Endothelial cell of umbilical vein (primary cell): ENCODE measurements at regions not wholly inside any gene's neighbourhood (a gene's known extent, or its start where the extent isn't known, plus 50 kb on each side); places are given as distances from the start of the nearest gene placed in this dataset.

Experiments used
- BruUV-seq: library from RNA; stranded (reverse); fragments of 400-500 nt; replicated peaks from 2 replicates; lab custom pipeline; 2021; lab: Mats Ljungman, UMichigan
- CTCF ChIA-PET: fragments of 300-600, 350-600 bp; sonication (Branson Sonifier 250); formaldehyde crosslinking; loops from one replicate; lab custom pipeline; 2021; ENCODE audit warnings: antibody characterized with exemption, inconsistent platforms; lab: Charles Lee
- POLR2A ChIA-PET: fragments of 300-600, 350-600 bp; sonication (Branson Sonifier 250); formaldehyde crosslinking; loops from one replicate; lab custom pipeline; 2021; ENCODE audit warnings: antibody characterized with exemption, inconsistent platforms; lab: Charles Lee
- DNase-seq: peaks from one replicate; pipeline ENCODE4 v3.0.0-alpha.2; 2011; ENCODE audit warnings: low read depth, low spot score
- FAIRE-seq: peaks from 2 replicates; lab custom pipeline; 2011; peaks lifted over from hg19 to GRCh38; lab: Jason Lieb, UNC
- H2AFZ ChIP-seq: 2 replicates; pipeline ENCODE4 v1.6.0; 2012; ENCODE audit warnings: low read depth, low read length, control low read depth, inconsistent platforms
- H3K27ac ChIP-seq: 2 replicates; pipeline ENCODE4 v1.5.1; 2011; ENCODE audit warnings: low read depth, mild to moderate bottlenecking, control low read depth, low read length, moderate library complexity; ENCODE audit not compliant: insufficient read depth
- H3K27me3 ChIP-seq, 2 experiments: 2 replicates each; pipeline versions ENCODE4 v1.6.0 to v1.6.1; 2011; ENCODE audit warnings: low read length in 2 of 2, mixed read lengths in 1 of 2; ENCODE audit not compliant: control insufficient read depth in 2 of 2, insufficient read depth in 2 of 2
- H3K36me3 ChIP-seq, 2 experiments: 2 replicates in 1 of 2; 3 replicates in 1 of 2; pipeline ENCODE4 v1.5.1; 2011; ENCODE audit warnings: low read length in 2 of 2, mild to moderate bottlenecking in 1 of 2, moderate library complexity in 1 of 2; ENCODE audit not compliant: control insufficient read depth in 2 of 2, insufficient read depth in 2 of 2; ENCODE audit errors: extremely low read depth in 1 of 2
- H3K4me1 ChIP-seq: 3 replicates; pipeline ENCODE4 v1.5.1; 2011; ENCODE audit warnings: mild to moderate bottlenecking, low read length; ENCODE audit not compliant: control insufficient read depth, insufficient read depth; ENCODE audit errors: extremely low read depth
- H3K4me2 ChIP-seq: 2 replicates; pipeline ENCODE4 v1.6.1; 2011; ENCODE audit warnings: low read length, control low read depth, mixed read lengths; ENCODE audit not compliant: insufficient read depth
- H3K4me3 ChIP-seq, 3 experiments: fragments of 200-600 bp in 1 of 3; sonication (generic), shearing (Covaris generic) in 1 of 3; replicated peaks in 1 of 3; 2 replicates each; pipeline ENCODE4 v1.5.1; 2011 to 2016; ENCODE audit warnings: control low read depth in 3 of 3, low read length in 3 of 3, mild to moderate bottlenecking in 2 of 3, inconsistent platforms in 1 of 3, low read depth in 1 of 3, moderate library complexity in 1 of 3; ENCODE audit not compliant: insufficient read depth in 1 of 3
- H3K79me2 ChIP-seq: 2 replicates; pipeline ENCODE4 v1.6.0; 2012; ENCODE audit warnings: low read length, inconsistent platforms; ENCODE audit not compliant: control insufficient read depth, insufficient read depth
- H3K9ac ChIP-seq: replicated peaks from 2 replicates; pipeline ENCODE3; 2011; ENCODE audit warnings: low read length, control low read depth; ENCODE audit not compliant: insufficient read depth; ENCODE audit errors: extremely low read depth
- H3K9me1 ChIP-seq: replicated peaks from 3 replicates; pipeline ENCODE4 v1.6.0; 2011; ENCODE audit warnings: mild to moderate bottlenecking, low read length; ENCODE audit not compliant: control insufficient read depth, insufficient read depth; ENCODE audit errors: extremely low read depth
- H3K9me3 ChIP-seq: replicated peaks from 2 replicates; pipeline ENCODE4 v1.5.1; 2012; ENCODE audit warnings: low read length, inconsistent platforms; ENCODE audit not compliant: control insufficient read depth, insufficient read depth
- H4K20me1 ChIP-seq: replicated peaks from 2 replicates; pipeline ENCODE3; 2011; ENCODE audit warnings: mild to moderate bottlenecking, low read length; ENCODE audit not compliant: control insufficient read depth, insufficient read depth; ENCODE audit errors: extremely low read depth
- CTCF ChIP-seq, 2 donors: IDR thresholded peaks; 1 replicate in 1 of 2; 2 replicates in 1 of 2; pipeline ENCODE4 v1.5.1; 2011; ENCODE audit warnings: low read length in 2 of 2, mild to moderate bottlenecking in 2 of 2, moderate library complexity in 2 of 2, control low read depth in 1 of 2, inconsistent platforms in 1 of 2, low read depth in 1 of 2; ENCODE audit not compliant: insufficient read depth in 1 of 2; ENCODE audit errors: extremely low read depth in 1 of 2
- EZH2 ChIP-seq: IDR thresholded peaks from 2 replicates; pipeline ENCODE4 v1.6.1; 2012; ENCODE audit warnings: borderline replicate concordance, low read depth, mild to moderate bottlenecking, moderate library complexity, low read length, inconsistent platforms; ENCODE audit not compliant: severe bottlenecking
- FOS ChIP-seq: IDR thresholded peaks from 2 replicates; pipeline ENCODE4 v1.6.1; 2011; ENCODE audit warnings: mild to moderate bottlenecking, low read length, moderate library complexity, borderline replicate concordance; ENCODE audit not compliant: insufficient read depth
- GATA2 ChIP-seq: IDR thresholded peaks from 2 replicates; pipeline ENCODE4 v1.7.0; 2011; ENCODE audit warnings: low read depth, mild to moderate bottlenecking, moderate library complexity, mixed read lengths, low read length; ENCODE audit not compliant: insufficient read length, insufficient read depth
- JUN ChIP-seq: IDR thresholded peaks from 2 replicates; pipeline ENCODE4 v1.6.1; 2011; ENCODE audit warnings: borderline replicate concordance, low read depth; ENCODE audit not compliant: insufficient read length, insufficient read depth
- MAX ChIP-seq: IDR thresholded peaks from 2 replicates; pipeline ENCODE4 v1.6.1; 2011; ENCODE audit not compliant: insufficient read depth, insufficient read length
- MYC ChIP-seq: IDR thresholded peaks from one replicate; pipeline ENCODE4 v1.6.1; 2011; ENCODE audit warnings: mild to moderate bottlenecking, low read depth, low read length
- POLR2A ChIP-seq: IDR thresholded peaks from 2 replicates; pipeline ENCODE4 v1.6.1; 2012; ENCODE audit warnings: low read depth, mild to moderate bottlenecking, control low read depth, low read length
- POLR2AphosphoS5 ChIP-seq: IDR thresholded peaks from 2 replicates; pipeline ENCODE4 v1.6.1; 2012; ENCODE audit warnings: low read depth, mild to moderate bottlenecking, control low read depth, low read length, moderate library complexity; ENCODE audit not compliant: insufficient read depth
- dilution Hi-C: fragments of 300-500 bp; cut with MboI; formaldehyde crosslinking; loops from one replicate; pipeline ENCODE4 v1.15.0; 2019; ENCODE audit warnings: low sequenced_read_pairs; ENCODE audit not compliant: extremely low pct_ligation_motif_present
- intact Hi-C: fragments of 100-400 bp; cut with micrococcal nuclease; formaldehyde crosslinking; loops from one replicate; pipeline ENCODE4 v1.10.0; 2022

DNA sequence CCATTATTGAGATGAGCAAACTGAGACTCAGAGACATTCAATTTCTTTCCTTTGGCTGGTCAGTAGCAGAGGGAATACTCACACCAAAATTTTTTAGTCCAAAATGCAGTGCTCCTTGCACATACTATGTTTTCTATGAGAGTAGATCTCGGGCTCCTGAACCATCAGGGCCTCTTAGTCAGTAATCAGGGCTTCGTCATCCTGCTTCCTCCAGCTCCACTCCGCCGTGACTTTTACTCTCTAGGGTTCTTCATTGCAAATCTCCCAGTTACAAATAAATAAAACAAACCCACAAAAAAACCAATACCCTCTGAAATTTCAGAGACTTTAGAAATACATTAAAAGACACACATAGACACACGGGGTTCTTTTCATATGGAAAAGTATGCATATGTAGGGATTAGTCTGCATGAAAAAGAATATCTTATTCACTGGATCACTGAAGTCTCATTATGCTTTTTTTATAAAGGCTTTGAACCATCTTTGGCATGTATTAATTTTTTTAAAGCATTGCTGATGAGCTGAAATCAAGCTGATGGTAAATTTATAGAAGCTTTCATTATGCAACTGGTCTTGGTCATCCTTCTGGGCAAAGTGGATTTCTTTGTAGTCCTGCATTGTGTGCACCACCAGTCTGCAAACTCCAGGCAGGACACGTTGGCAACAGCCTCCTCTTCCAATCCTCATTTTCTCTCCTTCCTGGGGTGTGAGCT lies 235.0 kb downstream of the ICOS start:
- ChIA-PET CTCF (interaction anchor here (1.3 kb wide), 1 partner anchor 26 kb away, joined by 6 read pairs; no protein-coding TSS in a partner anchor), POLR2A (no interaction called here)
- H3K27ac ChIP-seq: no peak overlapping the region
- no peaks in the 10 kb centered on the region for H3K4me1 ChIP-seq
- dilution Hi-C loops (no loop called here), intact Hi-C loops (no loop called here)
- TF ChIP-seq POLR2A: no peak
- TF ChIP-seq EZH2: no peak
- no peak for TF ChIP-seq MAX
- TF ChIP-seq POLR2AphosphoS5: no peak
- TF ChIP-seq JUN: no peak
- no peak for TF ChIP-seq CTCF (IDR thresholded peaks at IDR 0.05; ENCODE audit: extremely low read depth in 1 of 2, insufficient read depth in 1 of 2, low read depth in 1 of 2, low read length in 2 of 2)
- no peak for TF ChIP-seq MYC
- TF ChIP-seq GATA2: no peak
- TF ChIP-seq FOS: no peak
- peaks cover 7 to 9% of the 10 kb centered on the region in 2 experiments for H3K27me3 ChIP-seq
- H3K4me3 ChIP-seq: no peak overlapping the region
- H3K9me3 ChIP-seq: no peaks in the 10 kb centered on the region
- BruUV-seq: no TSS peak
- no peaks in the 10 kb centered on the region for H3K36me3 ChIP-seq
- DNase-seq: no peak
- H3K9me1 ChIP-seq: no peaks in the 10 kb centered on the region
- no peak overlapping the region for H2AFZ ChIP-seq
- H4K20me1 ChIP-seq: no peaks in the 10 kb centered on the region
- no peak overlapping the region for H3K9ac ChIP-seq
- no peaks in the 10 kb centered on the region for H3K79me2 ChIP-seq
- H3K4me2 ChIP-seq: no peak overlapping the region
- FAIRE-seq: no peak
